GM06990 (cell line): ENCODE measurements at regions not wholly inside any gene's neighbourhood (a gene's known extent, or its start where the extent isn't known, plus 50 kb on each side); places are given as distances from the start of the nearest gene placed in this dataset.

Experiments
- DNase-seq: peaks from one replicate; pipeline ENCODE4 v3.0.0-alpha.2; 2011; ENCODE audit not compliant: insufficient read length; ENCODE audit errors: extremely low read depth
- H3K27me3 ChIP-seq: replicated peaks from 2 replicates; pipeline ENCODE4 v1.6.0; 2011; ENCODE audit warnings: low read length; ENCODE audit not compliant: control insufficient read depth, insufficient read depth
- H3K36me3 ChIP-seq: 2 replicates; pipeline ENCODE4 v1.5.1; 2011; ENCODE audit warnings: low read length; ENCODE audit not compliant: control insufficient read depth, insufficient read depth
- H3K4me3 ChIP-seq: replicated peaks from 2 replicates; pipeline ENCODE4 v1.5.1; 2011; ENCODE audit warnings: low read depth, mild to moderate bottlenecking, control low read depth, low read length
- CTCF ChIP-seq: IDR thresholded peaks from 2 replicates; pipeline ENCODE4 v1.5.1; 2011; ENCODE audit warnings: low read length, control low read depth, mild to moderate bottlenecking, inconsistent platforms; ENCODE audit not compliant: insufficient read depth, poor library complexity, severe bottlenecking

- Histone ChIP-seq H3K27me3 (no peaks in the 10 kb centered on the region; the same call in 1 of the 2 replicates), H3K36me3 (no peaks in the 10 kb centered on the region), H3K4me3 (no peak overlapping the region)
- no peak for TF ChIP-seq CTCF
- no peak for DNase-seq
Measured at GRCh38 chr1:30605441-30605920, 117.9 kb downstream of the MATN1 start.

GRCh38 chr1:30604801-30605440 is 118.5 kb downstream of the MATN1 start:
- no peak for TF ChIP-seq CTCF
- no peak for DNase-seq
- Histone ChIP-seq H3K36me3 (no peaks in the 10 kb centered on the region), H3K27me3 (no peaks in the 10 kb centered on the region; the same call in 1 of the 2 replicates), H3K4me3 (no peak overlapping the region)

- Histone ChIP-seq H3K27me3 (no peaks in the 10 kb centered on the region), H3K36me3 (no peaks in the 10 kb centered on the region), H3K4me3 (no peak overlapping the region)
- TF ChIP-seq CTCF = no peak
- DNase-seq = no peak
Measured at GRCh38 chr1:30603081-30603858, 120.1 kb downstream of the MATN1 start.

- Histone ChIP-seq H3K36me3 (no peaks in the 10 kb centered on the region), H3K4me3 (no peak overlapping the region), H3K27me3 (no peaks in the 10 kb centered on the region)
- TF ChIP-seq CTCF = no peak
- no peak for DNase-seq
Measured at GRCh38 chr1:30601316-30602085, 121.9 kb downstream of the MATN1 start.

GRCh38 chr1:30600706-30601105 is 122.7 kb downstream of the MATN1 start:
- Histone ChIP-seq H3K27me3 (no peaks in the 10 kb centered on the region), H3K36me3 (no peaks in the 10 kb centered on the region), H3K4me3 (peak overlapping the region; percentile 18)
- TF ChIP-seq CTCF = no peak
- DNase-seq = no peak
